TTC549 (cell line): ENCODE measurements at regions not wholly inside any gene's neighbourhood (a gene's known extent, or its start where the extent isn't known, plus 50 kb on each side); places are given as distances from the start of the nearest gene placed in this dataset.
"Not testable (repeated sequence)": the region's sequence is repeated elsewhere in the genome, so short reads cannot be mapped to it uniquely, and the experiment has no call there.

ENCODE experiments used
- FAIRE-seq: peaks from 2 replicates; lab custom pipeline; 2012; peaks lifted over from hg19 to GRCh38; lab: Jason Lieb, UNC

- FAIRE-seq = no peak
Observed at GRCh38 chr14:105694961-105695360, 168.6 kb downstream of the TMEM121 start.

GRCh38 chr14:105696388-105696787, 170.0 kb downstream of the TMEM121 start:
- FAIRE-seq = not testable (repeated sequence)

DNA sequence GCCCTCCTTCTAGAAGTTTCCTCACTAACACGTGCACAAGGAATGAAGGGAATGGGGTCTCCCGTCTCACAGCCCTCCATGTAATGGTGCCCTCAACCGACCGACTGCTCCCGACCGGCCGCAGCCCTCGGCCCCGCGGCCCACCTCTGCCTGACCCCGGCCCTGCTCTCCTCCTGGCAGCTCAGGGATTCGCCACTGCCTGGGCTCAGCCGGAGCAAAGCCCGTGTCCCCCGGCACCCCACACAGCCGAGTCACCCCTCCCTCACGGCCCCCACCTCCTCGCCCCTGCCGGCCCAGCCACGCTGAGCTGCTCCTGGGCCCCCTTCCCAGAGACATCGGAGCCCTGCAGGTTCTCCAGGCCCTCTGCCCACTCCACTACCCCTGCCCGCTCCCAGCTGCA, 171.0 kb downstream of the TMEM121 start:
- FAIRE-seq = not testable (repeated sequence)

DNA sequence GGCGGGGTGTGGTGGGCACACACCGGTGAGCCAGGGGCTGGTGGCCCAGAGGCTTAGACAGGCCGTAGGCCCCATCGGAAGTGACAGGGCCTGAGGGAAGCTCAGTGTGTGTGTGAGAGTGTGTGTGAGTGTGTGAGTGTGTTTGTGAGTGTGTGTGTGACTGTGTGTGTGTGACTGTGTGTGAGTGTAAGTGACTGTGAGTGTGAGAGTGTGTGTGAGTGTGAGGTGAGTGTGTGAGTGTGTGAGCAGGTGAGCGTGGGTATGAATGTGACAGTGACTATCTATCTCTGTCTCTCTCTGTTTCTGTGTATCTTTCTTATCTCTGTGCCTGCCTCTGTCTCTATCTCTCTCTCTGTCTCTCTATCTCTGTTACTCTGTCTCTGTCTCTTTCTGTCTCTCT, 171.6 kb downstream of the TMEM121 start:
- FAIRE-seq = not testable (repeated sequence)

- FAIRE-seq = not testable (repeated sequence)
Observed at GRCh38 chr14:105698940-105699556, 172.7 kb downstream of the TMEM121 start.

- FAIRE-seq = not testable (repeated sequence)
Observed at GRCh38 chr14:105699706-105700105, 173.3 kb downstream of the TMEM121 start.

DNA sequence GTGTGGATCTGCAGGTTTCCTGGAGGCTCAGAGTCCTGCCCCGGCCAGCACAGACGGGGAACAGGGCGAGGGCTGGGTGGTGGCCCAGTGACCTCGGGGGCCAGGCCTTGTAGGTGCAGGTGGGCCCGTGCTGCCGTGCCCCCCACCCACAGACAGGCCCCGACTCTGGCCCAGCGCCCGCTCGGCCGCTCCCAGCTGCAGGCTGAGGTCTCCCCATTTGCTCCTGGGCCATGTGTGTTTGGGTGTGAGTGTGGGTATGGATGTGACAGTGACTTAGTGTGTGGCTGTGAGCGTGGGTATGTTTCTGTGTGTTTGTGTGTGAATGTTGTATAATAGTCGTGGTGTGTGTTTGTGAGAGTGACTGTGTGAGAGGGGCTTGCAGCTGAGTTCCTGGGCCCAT, 173.8 kb downstream of the TMEM121 start:
- FAIRE-seq = not testable (repeated sequence)

DNA sequence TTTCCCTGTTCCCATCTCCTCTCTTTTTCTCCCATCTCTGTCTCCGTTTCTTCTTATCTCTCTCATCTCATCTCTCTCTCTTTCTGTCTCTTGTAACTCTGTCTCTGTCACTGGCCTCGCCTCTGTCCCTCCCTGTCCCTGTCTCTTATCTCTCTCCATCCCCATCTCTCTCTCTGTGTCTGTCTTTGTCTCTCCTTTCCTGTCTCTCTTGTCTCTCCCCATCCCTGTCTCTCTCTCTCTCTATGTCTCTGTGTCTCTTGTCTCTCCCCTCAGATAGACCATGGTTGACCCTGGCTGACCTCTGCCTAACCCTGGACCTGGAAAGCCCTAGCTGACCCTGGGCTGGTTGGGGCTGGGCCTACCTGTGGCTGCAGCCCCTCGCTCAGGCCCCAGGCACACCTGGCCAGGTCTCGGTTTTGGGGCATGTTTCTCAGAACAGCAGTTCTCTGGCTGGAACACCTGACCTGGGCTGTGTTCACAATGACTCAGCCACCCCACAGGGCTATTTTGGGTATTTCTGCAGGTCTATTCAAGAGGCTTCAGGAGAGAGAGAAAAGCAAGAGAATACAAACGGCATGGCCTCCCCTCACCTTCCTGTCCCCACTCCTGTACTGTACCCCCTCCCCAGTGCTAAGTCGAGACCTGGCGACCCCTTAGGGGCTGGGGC, 174.4 kb downstream of the TMEM121 start:
- FAIRE-seq = no peak

DNA sequence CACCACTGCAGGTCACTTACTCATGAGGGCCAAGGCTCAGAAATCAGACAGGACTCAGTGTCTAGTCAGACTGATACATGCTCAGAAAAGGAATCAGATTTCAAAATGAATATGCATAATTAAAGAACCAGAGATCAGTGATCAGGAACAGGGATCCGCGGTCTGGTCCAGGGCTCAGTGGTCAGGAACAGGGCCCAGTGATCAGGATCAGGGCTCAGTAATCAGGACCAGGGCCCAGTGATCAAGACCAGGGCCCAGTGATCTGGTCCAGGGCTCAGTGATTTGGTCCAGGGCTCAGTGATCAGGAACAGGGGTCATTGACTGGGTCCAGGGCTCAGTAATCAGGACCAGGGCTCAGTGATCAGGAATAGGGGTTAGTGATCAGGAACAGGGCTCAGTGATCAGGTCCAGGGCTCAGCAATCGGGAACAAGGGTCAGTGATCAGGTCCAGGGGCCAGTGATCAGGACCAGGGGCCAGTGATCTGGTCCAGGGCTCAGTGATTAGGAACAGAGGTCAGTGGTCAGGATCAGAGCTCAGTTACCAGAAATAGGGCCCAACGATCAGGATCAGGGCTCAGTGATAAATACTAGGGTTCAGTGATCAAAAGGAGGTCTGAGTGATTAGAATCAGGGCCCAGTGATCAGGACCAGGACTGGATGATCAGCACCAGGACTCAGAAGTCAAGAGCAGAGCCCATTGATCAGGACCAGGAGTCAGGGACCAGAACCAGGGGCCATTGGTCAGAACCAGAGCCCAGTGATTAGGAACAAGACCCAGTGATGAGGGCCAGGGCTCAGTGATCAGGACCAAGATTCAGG, 175.3 kb downstream of the TMEM121 start:
- FAIRE-seq = no peak

GRCh38 chr14:105702275-105702817, 176.0 kb downstream of the TMEM121 start:
- no peak for FAIRE-seq

- not testable (repeated sequence) for FAIRE-seq
Observed at GRCh38 chr14:105703044-105703665, 176.8 kb downstream of the TMEM121 start.

GRCh38 chr14:105704091-105704490, 177.7 kb downstream of the TMEM121 start:
- FAIRE-seq = not testable (repeated sequence)

- FAIRE-seq = not testable (repeated sequence)
Observed at GRCh38 chr14:105704492-105704891, 178.1 kb downstream of the TMEM121 start.

DNA sequence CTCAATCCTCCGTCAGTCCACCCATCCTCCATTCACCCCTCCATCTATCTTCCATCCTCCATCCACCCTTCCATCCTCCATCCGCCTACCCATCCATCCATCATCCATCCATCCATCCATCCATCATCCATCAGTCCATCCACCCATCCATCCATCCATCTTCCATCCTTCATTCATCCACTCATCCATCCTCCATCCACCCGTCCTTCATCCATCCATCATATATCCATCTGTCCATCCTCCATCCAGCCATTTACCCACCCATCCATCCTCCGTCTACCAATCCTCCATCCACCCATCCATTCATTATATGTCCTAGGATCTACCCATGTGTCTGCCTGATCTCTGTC, 179.1 kb downstream of the TMEM121 start:
- FAIRE-seq = not testable (repeated sequence)

- FAIRE-seq = not testable (repeated sequence)
Observed at GRCh38 chr14:105705862-105706700, 179.7 kb downstream of the TMEM121 start.

DNA sequence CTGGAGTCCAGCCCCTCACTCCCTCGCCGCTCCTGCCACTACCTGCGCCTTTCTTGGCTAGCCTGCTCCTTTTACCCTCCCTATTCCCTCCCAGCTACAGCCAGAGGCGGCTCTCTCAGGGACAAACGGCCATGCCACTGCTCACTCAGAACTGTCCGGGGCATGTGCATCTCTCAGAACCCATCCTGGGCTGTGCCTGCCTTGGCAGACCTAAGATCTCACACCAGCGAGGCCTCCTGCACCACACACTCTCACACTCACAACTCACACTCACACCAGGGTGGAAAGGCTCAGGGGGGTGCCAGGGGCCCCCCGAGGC, 180.3 kb downstream of the TMEM121 start:
- not testable (repeated sequence) for FAIRE-seq

DNA sequence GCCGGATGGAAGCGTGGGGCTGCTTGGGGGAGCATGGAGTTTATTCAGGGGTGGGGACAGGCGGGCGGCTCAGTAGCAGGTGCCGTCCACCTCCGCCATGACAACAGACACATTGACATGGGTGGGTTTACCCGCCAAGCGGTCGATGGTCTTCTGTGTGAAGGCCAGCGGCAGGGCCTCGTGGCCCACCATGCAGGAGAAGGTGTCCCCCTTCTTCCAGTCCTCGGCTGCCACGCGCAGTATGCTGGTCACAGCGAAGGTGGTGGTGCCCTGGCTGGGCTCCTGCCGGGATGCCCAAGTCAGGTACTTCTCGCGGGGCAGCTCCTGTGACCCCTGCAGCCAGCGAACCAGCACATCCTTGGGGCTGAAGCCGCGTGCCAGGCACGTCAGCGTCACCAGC, 180.7 kb downstream of the TMEM121 start:
- FAIRE-seq = not testable (repeated sequence)

DNA sequence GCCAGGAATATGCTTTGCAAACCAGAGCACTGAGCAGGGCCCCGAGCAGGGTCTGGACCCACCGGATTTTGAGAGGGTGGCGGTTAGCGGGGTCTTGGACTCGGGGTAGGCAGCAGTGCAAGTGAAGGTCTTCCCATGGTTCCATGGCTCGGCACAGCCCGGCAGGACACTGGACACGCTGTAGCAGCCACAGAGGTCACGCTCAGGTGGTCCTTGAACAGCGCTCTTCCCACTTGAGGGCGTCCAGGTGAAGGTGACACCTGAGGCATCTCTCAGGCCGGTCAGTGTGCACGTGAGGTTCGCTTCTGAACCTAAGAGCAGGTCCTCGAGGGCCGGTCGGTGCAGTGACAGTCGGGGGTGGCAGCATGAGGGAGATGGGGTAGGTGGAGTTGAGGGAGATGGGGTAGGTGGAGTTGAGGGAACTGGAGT, 181.4 kb downstream of the TMEM121 start:
- not testable (repeated sequence) for FAIRE-seq

- FAIRE-seq = not testable (repeated sequence)
Observed at GRCh38 chr14:105708251-105709134, 182.1 kb downstream of the TMEM121 start.

GRCh38 chr14:105709281-105710118, 183.1 kb downstream of the TMEM121 start:
- no peak for FAIRE-seq
